ENCODE measurements at regions not wholly inside any gene's neighbourhood (a gene's known extent, or its start where the extent isn't known, plus 50 kb on each side); places are given as distances from the start of the nearest gene placed in this dataset.

DNA sequence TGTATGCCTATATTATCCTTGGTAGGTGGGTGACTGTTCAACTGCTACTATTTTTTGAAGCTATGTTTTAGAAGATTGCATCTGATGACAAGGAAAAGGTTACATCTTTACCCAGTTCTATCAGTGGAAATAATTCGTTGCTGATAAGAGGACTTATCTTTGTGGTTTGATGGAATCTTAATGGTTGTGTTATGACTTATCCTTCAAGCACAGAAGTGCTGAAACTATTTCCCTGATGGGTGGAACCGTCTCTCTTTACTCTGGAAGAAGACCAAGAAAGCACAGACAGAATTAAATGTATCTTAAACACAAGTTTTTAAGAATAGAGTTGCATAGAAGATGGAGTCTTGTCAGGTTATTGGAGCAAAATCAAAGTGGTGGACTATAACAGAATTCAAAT is 437.7 kb upstream of the KAZN start:
- DNase-seq (ENCODE audit: low read depth, low spot score) (no peak), FAIRE-seq (no peak)
- Histone ChIP-seq H4K20me1 (replicated peaks; ENCODE audit: control insufficient read depth, extremely low read depth, insufficient read depth, low read length) (no peaks in the 10 kb centered on the region), H3K9me1 (replicated peaks; ENCODE audit: control insufficient read depth, extremely low read depth, insufficient read depth, low read length) (no peaks in the 10 kb centered on the region), H3K4me1 (ENCODE audit: control insufficient read depth, extremely low read depth, insufficient read depth, low read length) (no peaks in the 10 kb centered on the region), H3K4me3 (replicated peaks in 1 of 3; ENCODE audit: insufficient read depth in 1 of 3, low read depth in 1 of 3, low read length in 3 of 3) (no peak overlapping the region), H2AFZ (ENCODE audit: low read depth, low read length) (no peak overlapping the region), H3K4me2 (ENCODE audit: insufficient read depth, low read length) (no peak overlapping the region), H3K36me3 (ENCODE audit: control insufficient read depth in 2 of 2, extremely low read depth in 1 of 2, insufficient read depth in 2 of 2, low read length in 2 of 2) (no peaks in the 10 kb centered on the region), H3K79me2 (ENCODE audit: control insufficient read depth, insufficient read depth, low read length) (no peaks in the 10 kb centered on the region), H3K27me3 (ENCODE audit: control insufficient read depth in 2 of 2, insufficient read depth in 2 of 2, low read length in 2 of 2) (no peaks in the 10 kb centered on the region), H3K9ac (replicated peaks; ENCODE audit: extremely low read depth, insufficient read depth, low read length) (no peak overlapping the region), H3K27ac (ENCODE audit: insufficient read depth, low read depth, low read length) (no peak overlapping the region), H3K9me3 (replicated peaks; ENCODE audit: control insufficient read depth, insufficient read depth, low read length) (no peaks in the 10 kb centered on the region)
- ChIA-PET POLR2A (no interaction called here), CTCF (no interaction called here)
- no TSS peak for BruUV-seq (replicated peaks)
- dilution Hi-C loops (cut with MboI; ENCODE audit: extremely low pct_ligation_motif_present, low sequenced_read_pairs), result no loop called here
- intact Hi-C loops (cut with micrococcal nuclease), result no loop called here
- TF ChIP-seq EZH2 (IDR thresholded peaks at IDR 0.05; ENCODE audit: borderline replicate concordance, low read depth, low read length, severe bottlenecking) (no peak), MYC (IDR thresholded peaks at IDR 0.05; ENCODE audit: low read depth, low read length) (no peak)

- Histone ChIP-seq H3K27ac (ENCODE audit: insufficient read depth, low read depth, low read length) (no peak overlapping the region), H2AFZ (ENCODE audit: low read depth, low read length) (no peak overlapping the region), H3K9me3 (replicated peaks; ENCODE audit: control insufficient read depth, insufficient read depth, low read length) (no peaks in the 10 kb centered on the region), H3K36me3 (ENCODE audit: control insufficient read depth in 2 of 2, extremely low read depth in 1 of 2, insufficient read depth in 2 of 2, low read length in 2 of 2) (no peaks in the 10 kb centered on the region), H3K9me1 (replicated peaks; ENCODE audit: control insufficient read depth, extremely low read depth, insufficient read depth, low read length) (no peaks in the 10 kb centered on the region), H3K79me2 (ENCODE audit: control insufficient read depth, insufficient read depth, low read length) (no peaks in the 10 kb centered on the region), H4K20me1 (replicated peaks; ENCODE audit: control insufficient read depth, extremely low read depth, insufficient read depth, low read length) (no peaks in the 10 kb centered on the region), H3K4me2 (ENCODE audit: insufficient read depth, low read length) (no peak overlapping the region), H3K4me1 (ENCODE audit: control insufficient read depth, extremely low read depth, insufficient read depth, low read length) (no peaks in the 10 kb centered on the region), H3K4me3 (replicated peaks in 1 of 3; ENCODE audit: insufficient read depth in 1 of 3, low read depth in 1 of 3, low read length in 3 of 3) (no peak overlapping the region), H3K9ac (replicated peaks; ENCODE audit: extremely low read depth, insufficient read depth, low read length) (no peak overlapping the region), H3K27me3 (ENCODE audit: control insufficient read depth in 2 of 2, insufficient read depth in 2 of 2, low read length in 2 of 2) (no peaks in the 10 kb centered on the region)
- intact Hi-C loops (cut with micrococcal nuclease), result no loop called here
- FAIRE-seq, result no peak
- no peak for DNase-seq (ENCODE audit: low read depth, low spot score)
- ChIA-PET CTCF (no interaction called here), POLR2A (no interaction called here)
- no peak for TF ChIP-seq POLR2AphosphoS5 (IDR thresholded peaks at IDR 0.05; ENCODE audit: insufficient read depth, low read depth, low read length)
- TF ChIP-seq, protein P1, sequence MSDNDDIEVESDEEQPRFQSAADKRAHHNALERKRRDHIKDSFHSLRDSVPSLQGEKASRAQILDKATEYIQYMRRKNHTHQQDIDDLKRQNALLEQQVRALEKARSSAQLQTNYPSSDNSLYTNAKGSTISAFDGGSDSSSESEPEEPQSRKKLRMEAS (IDR thresholded peaks at IDR 0.05; ENCODE audit: insufficient read depth, insufficient read length), result no peak
- dilution Hi-C loops (cut with MboI; ENCODE audit: extremely low pct_ligation_motif_present, low sequenced_read_pairs), result no loop called here
- BruUV-seq (replicated peaks), result no TSS peak
Measured at GRCh38 chr1:14163246-14163645, 435.2 kb upstream of the KAZN start.
